SK-N-SH (cell line): ENCODE measurements at regions not wholly inside any gene's neighbourhood (a gene's known extent, or its start where the extent isn't known, plus 50 kb on each side); places are given as distances from the start of the nearest gene placed in this dataset.

Experiments used
- CTCF ChIA-PET: fragments of 300-600, 350-600 bp; formaldehyde crosslinking; extraction: SDS; loops from one replicate; lab custom pipeline; 2021; lab: Yijun Ruan, JAX
- POLR2A ChIA-PET: fragments of 350-600 bp; sonication (Branson Sonifier 250); formaldehyde crosslinking; extraction: SDS; loops from one replicate; lab custom pipeline; 2020; ENCODE audit warnings: antibody characterized with exemption, inconsistent platforms; lab: Yijun Ruan, JAX
- DNase-seq: peaks from one replicate; pipeline ENCODE4 v3.0.0; 2012
- H2AFZ ChIP-seq: fragments of 200-600 bp; sonication (generic); 2 replicates; pipeline ENCODE4 v1.8.1; 2016; ENCODE audit warnings: antibody characterized with exemption, mild to moderate bottlenecking, low read depth
- H3F3A ChIP-seq: fragments of 200-600 bp; sonication (generic); replicated peaks from 2 replicates; pipeline ENCODE3; 2016; ENCODE audit warnings: antibody characterized with exemption, mild to moderate bottlenecking; ENCODE audit not compliant: insufficient read depth
- H3K27ac ChIP-seq, 2 experiments: fragments of 200-500 bp in 1 of 2; fragments of 200-600 bp in 1 of 2; sonication (Bioruptor generic) in 1 of 2; sonication (generic), shearing (Covaris generic) in 1 of 2; 2 replicates each; pipeline versions ENCODE4 v1.5.1 to v1.6.1; 2014 to 2016; ENCODE audit warnings: low read depth in 2 of 2, inconsistent platforms in 1 of 2, low read length in 1 of 2, mild to moderate bottlenecking in 1 of 2, mixed read lengths in 1 of 2
- H3K27me3 ChIP-seq: fragments of 200-600 bp; sonication (generic), shearing (Covaris generic); 2 replicates; pipeline ENCODE4 v1.6.1; 2016; ENCODE audit warnings: mixed run types; ENCODE audit not compliant: insufficient read depth
- H3K36me3 ChIP-seq, 2 experiments: fragments of 200-500 bp in 1 of 2; fragments of 200-600 bp in 1 of 2; sonication (Bioruptor generic) in 1 of 2; sonication (generic) in 1 of 2; replicated peaks in 1 of 2; 2 replicates each; pipeline versions ENCODE3 to v1.5.1; 2014 to 2016; ENCODE audit warnings: low read length in 1 of 2, mild to moderate bottlenecking in 1 of 2; ENCODE audit not compliant: insufficient read depth in 2 of 2, control insufficient read depth in 1 of 2
- H3K4me1 ChIP-seq, 2 experiments: fragments of 200-500 bp in 1 of 2; fragments of 200-600 bp in 1 of 2; sonication (Bioruptor generic) in 1 of 2; sonication (generic), shearing (Covaris generic) in 1 of 2; 2 replicates each; pipeline versions ENCODE4 v1.5.1 to v1.6.1; 2014 to 2016; ENCODE audit warnings: low read depth in 1 of 2, low read length in 1 of 2, mixed run types in 1 of 2; ENCODE audit not compliant: insufficient read depth in 2 of 2, control insufficient read depth in 1 of 2
- H3K4me2 ChIP-seq: fragments of 200-600 bp; sonication (generic), shearing (Covaris generic); 2 replicates; pipeline ENCODE4 v1.6.1; 2017; ENCODE audit warnings: mixed run types
- H3K4me3 ChIP-seq, 2 experiments: fragments of 200-500 bp in 1 of 2; fragments of 200-600 bp in 1 of 2; sonication (Bioruptor generic) in 1 of 2; sonication (generic), shearing (Covaris generic) in 1 of 2; 2 replicates each; pipeline versions ENCODE4 v1.5.1 to v1.8.1; 2014 to 2016; ENCODE audit warnings: low read depth in 2 of 2, inconsistent platforms in 1 of 2, low read length in 1 of 2, mild to moderate bottlenecking in 1 of 2, mixed read lengths in 1 of 2, moderate library complexity in 1 of 2
- H3K79me2 ChIP-seq: fragments of 200-600 bp; sonication (generic); 2 replicates; pipeline ENCODE4 v1.8.1; 2017; ENCODE audit warnings: mild to moderate bottlenecking; ENCODE audit not compliant: insufficient read depth
- H3K9ac ChIP-seq: fragments of 200-600 bp; sonication (generic); 2 replicates; pipeline ENCODE4 v1.6.1; 2017; ENCODE audit warnings: mixed run types
- H3K9me2 ChIP-seq: fragments of 200-600 bp; sonication (generic); 2 replicates; pipeline ENCODE4 v1.6.1; 2017; ENCODE audit warnings: mixed run types
- H3K9me3 ChIP-seq: fragments of 200-600 bp; sonication (generic); 2 replicates; pipeline ENCODE4 v1.6.1; 2017; ENCODE audit warnings: mixed run types, mild to moderate bottlenecking, moderate library complexity
- H4K20me1 ChIP-seq: fragments of 200-600 bp; sonication (generic); 2 replicates; pipeline ENCODE4 v1.6.1; 2017; ENCODE audit warnings: mild to moderate bottlenecking, mixed run types; ENCODE audit not compliant: insufficient read depth
- CHD2 ChIP-seq: fragments of 150-350 bp; IDR thresholded peaks from 2 replicates; pipeline ENCODE4 v1.6.1; 2018; ENCODE audit warnings: low read length; ENCODE audit not compliant: partially characterized antibody
- CTCF ChIP-seq: fragments of 200-600 bp; sonication (generic); IDR thresholded peaks from 2 replicates; pipeline ENCODE4 v1.6.1; 2017; ENCODE audit warnings: antibody characterized with exemption, mild to moderate bottlenecking, moderate library complexity
- ELF1 ChIP-seq: IDR thresholded peaks from 2 replicates; pipeline ENCODE4 v1.4.0; 2012
- EP300 ChIP-seq, 2 experiments: IDR thresholded peaks; 2 replicates each; pipeline versions ENCODE4 v1.4.0 to v1.6.1; 2012; ENCODE audit warnings: borderline replicate concordance in 1 of 2, low read depth in 1 of 2, low read length in 1 of 2
- FOXM1 ChIP-seq: IDR thresholded peaks from 2 replicates; pipeline ENCODE4 v1.4.0; 2012; ENCODE audit warnings: low read depth, mild to moderate bottlenecking
- IRF3 ChIP-seq: fragments of 150-350 bp; IDR thresholded peaks from 2 replicates; pipeline ENCODE4 v1.6.1; 2016; ENCODE audit warnings: mild to moderate bottlenecking, low read depth, low read length
- JUND ChIP-seq: IDR thresholded peaks from 2 replicates; pipeline ENCODE4 v1.4.0; 2012
- MEF2A ChIP-seq: IDR thresholded peaks from 2 replicates; pipeline ENCODE4 v1.4.0; 2012; ENCODE audit warnings: low read depth, borderline replicate concordance
- NFIC ChIP-seq: IDR thresholded peaks from 2 replicates; pipeline ENCODE4 v1.4.0; 2012; ENCODE audit warnings: borderline replicate concordance
- NRF1 ChIP-seq: IDR thresholded peaks from 2 replicates; pipeline ENCODE4 v1.6.1; 2012; ENCODE audit warnings: low read depth, mild to moderate bottlenecking, low read length
- RAD21 ChIP-seq: IDR thresholded peaks from 2 replicates; pipeline ENCODE4 v1.6.1; 2012; ENCODE audit warnings: mild to moderate bottlenecking, low read length
- RCOR1 ChIP-seq: fragments of 150-350 bp; IDR thresholded peaks from 2 replicates; pipeline ENCODE4 v1.6.1; 2017; ENCODE audit warnings: antibody characterized with exemption, low read length
- ZBTB33 ChIP-seq: IDR thresholded peaks from 2 replicates; pipeline ENCODE4 v1.4.0; 2012; ENCODE audit warnings: low read depth, borderline replicate concordance
- WGBS: methylation state at CpG from one replicate; pipeline ENCODE4 v1.1.6; 2017; ENCODE audit warnings: low lambda C conversion rate; 5-methylcytosine and 5-hydroxymethylcytosine counted together
- TF ChIP-seq, protein P1 (sequence below): IDR thresholded peaks from 2 replicates; pipeline ENCODE4 v1.4.0; 2012; ENCODE audit warnings: low read depth
- TF ChIP-seq, protein P2 (sequence below): IDR thresholded peaks from 2 replicates; pipeline ENCODE4 v1.4.0; 2012; ENCODE audit warnings: low read depth, borderline replicate concordance

DNA sequence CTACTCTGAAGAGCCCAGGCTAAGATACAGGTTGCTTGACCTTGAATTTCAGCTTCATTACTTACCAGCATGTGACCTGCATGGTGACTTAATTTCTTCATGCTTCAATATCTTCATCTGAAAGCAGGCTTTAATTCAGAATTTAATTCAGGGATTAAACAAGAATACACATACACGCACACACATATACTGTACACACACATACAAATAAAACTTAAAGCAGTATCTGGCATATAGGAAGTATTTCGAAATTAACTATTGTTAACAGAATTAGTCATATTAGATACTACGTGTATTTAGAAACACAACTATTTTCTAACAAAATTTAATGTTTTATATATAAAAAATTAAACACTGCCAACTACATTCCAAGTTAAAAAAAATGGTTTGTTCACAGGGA, 640.3 kb downstream of the SLC6A15 start:
- Histone ChIP-seq H3K27ac (no peak overlapping the region), H3K27me3 (no peaks in the 10 kb centered on the region), H3K4me3 (no peak overlapping the region), H3K9me2 (no peaks in the 10 kb centered on the region), H2AFZ (no peak overlapping the region), H3K4me1 (peaks cover 0 to 7% of the 10 kb centered on the region in 2 experiments; a peak in 2 of 4 replicates), H3K9ac (no peak overlapping the region), H3F3A (peaks cover 9% of the 10 kb centered on the region), H3K9me3 (no peaks in the 10 kb centered on the region), H3K4me2 (no peak overlapping the region), H3K36me3 (no peaks in the 10 kb centered on the region), H4K20me1 (no peaks in the 10 kb centered on the region), H3K79me2 (no peaks in the 10 kb centered on the region)
- no peak for DNase-seq
- POLR2A ChIA-PET: no interaction called here
- CTCF ChIA-PET: no interaction called here
- TF ChIP-seq NRF1 (no peak), FOXM1 (no peak), ELF1 (no peak), ZBTB33 (no peak), RCOR1 (no peak), JUND (no peak), CTCF (no peak), IRF3 (no peak), RAD21 (no peak), NFIC (no peak), EP300 (IDR thresholded peaks at IDR 0.05; ENCODE audit: borderline replicate concordance in 1 of 2, low read depth in 1 of 2, low read length in 1 of 2) (no peak), MEF2A (no peak), CHD2 (no peak)
- TF ChIP-seq, protein P1, sequence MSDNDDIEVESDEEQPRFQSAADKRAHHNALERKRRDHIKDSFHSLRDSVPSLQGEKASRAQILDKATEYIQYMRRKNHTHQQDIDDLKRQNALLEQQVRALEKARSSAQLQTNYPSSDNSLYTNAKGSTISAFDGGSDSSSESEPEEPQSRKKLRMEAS: no peak
- TF ChIP-seq, protein P2, sequence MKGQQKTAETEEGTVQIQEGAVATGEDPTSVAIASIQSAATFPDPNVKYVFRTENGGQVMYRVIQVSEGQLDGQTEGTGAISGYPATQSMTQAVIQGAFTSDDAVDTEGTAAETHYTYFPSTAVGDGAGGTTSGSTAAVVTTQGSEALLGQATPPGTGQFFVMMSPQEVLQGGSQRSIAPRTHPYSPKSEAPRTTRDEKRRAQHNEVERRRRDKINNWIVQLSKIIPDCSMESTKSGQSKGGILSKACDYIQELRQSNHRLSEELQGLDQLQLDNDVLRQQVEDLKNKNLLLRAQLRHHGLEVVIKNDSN: no peak
- WGBS: 88% methylated on average over 3 of the region's 3 CpGs
